G401 (cell line): ENCODE measurements at regions not wholly inside any gene's neighbourhood (a gene's known extent, or its start where the extent isn't known, plus 50 kb on each side); places are given as distances from the start of the nearest gene placed in this dataset.

Source experiments
- DNase-seq: peaks from one replicate; pipeline ENCODE4 v3.0.0-alpha.2; 2015; ENCODE audit warnings: low spot score
- in situ Hi-C: cut with HindIII; loops from 2 replicates; pipeline ENCODE4 v1.10.0; 2016; ENCODE audit warnings: low sequenced_read_pairs, mixed read lengths

DNA sequence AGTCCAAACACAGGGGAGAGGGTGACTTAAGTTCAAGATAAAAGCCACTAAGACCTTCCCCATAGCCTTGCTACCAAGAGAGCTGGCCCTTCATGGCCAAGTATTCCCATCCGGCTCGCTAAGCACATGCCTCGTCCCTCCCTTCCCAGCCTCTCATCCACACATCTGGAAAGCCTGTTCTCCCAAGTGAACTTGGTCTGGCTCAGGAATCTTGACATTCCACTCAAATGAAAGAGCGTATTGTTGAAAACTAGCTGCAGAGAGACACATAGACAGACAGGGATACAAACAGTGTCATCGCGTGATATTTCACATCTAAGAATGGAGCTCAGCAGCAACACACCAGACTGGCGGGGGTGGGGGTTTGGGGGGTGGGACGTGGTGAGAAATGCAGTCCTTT, 182.8 kb upstream of the FOXQ1 start:
- in situ Hi-C loops, result no loop called here
- DNase-seq, result no peak

DNA sequence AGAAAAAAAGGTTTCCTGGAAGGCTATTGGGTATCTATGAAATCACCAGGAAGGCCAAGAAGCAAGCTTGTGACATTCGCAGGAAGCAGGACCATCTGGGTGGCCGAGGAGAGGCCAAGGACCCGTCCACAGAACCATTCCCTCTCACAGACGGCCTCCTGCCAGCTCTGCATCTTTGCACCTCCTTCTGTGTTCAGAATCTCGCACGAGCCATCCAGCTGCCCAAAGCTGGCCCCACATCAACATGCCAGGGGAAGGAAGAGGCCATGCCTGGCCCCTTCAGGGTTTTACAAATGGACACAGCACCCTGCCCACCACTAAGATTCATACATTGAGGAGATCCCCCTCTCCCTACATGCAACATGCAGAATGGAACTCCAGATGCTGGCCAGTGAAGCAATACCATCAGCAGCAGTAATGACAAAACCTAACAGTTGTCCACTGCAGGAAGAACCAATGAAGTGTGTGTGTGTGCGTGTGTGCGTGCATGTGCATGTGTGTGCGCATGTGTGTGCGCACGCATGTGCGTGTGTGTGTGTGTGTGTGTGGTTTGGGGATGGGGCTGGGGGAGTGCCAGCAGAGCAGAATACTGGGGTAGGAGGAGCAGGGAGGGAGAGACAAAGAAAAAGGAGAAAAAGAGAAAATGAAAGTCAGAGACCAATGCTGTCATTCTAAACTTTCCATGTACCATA, 184.2 kb upstream of the FOXQ1 start:
- in situ Hi-C loops, result no loop called here
- no peak for DNase-seq

GRCh38 chr6:1127129-1127528, 184.8 kb upstream of the FOXQ1 start:
- in situ Hi-C loops, result no loop called here

DNA sequence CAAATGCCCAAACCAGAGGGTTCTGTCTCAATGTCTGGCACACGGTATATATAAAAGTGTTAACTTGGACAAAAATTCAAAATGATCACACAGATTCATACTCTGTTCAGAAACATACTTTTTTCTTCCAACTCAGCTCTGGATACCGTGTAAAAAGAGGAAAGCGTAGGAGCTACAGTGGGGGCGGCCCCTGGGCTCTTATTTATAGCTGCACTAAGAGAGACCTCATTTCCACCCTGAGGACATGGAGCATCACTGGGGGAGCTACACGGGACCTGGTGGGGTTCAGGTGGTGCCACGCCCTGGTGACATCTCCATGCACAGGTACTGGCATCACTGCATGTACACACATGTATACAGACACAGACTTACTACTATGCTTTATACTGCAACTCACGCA, 185.9 kb upstream of the FOXQ1 start:
- DNase-seq, result no peak
- in situ Hi-C loops, result no loop called here

More at GRCh38 chr6:1127129-1127528, 184.8 kb upstream of the FOXQ1 start:
- no peak for DNase-seq

- in situ Hi-C loops, result no loop called here
- no peak for DNase-seq
These were observed 186.6 kb upstream of the FOXQ1 start for GRCh38 chr6:1125297-1125696.

GRCh38 chr6:1124885-1125284, 187.0 kb upstream of the FOXQ1 start:
- DNase-seq, result no peak
- in situ Hi-C loops, result no loop called here

- no peak for DNase-seq
- in situ Hi-C loops, result no loop called here
These were observed 188.2 kb upstream of the FOXQ1 start for GRCh38 chr6:1123386-1124375.

GRCh38 chr6:1122083-1122482, 189.8 kb upstream of the FOXQ1 start:
- DNase-seq, result no peak
- in situ Hi-C loops, result no loop called here

DNA sequence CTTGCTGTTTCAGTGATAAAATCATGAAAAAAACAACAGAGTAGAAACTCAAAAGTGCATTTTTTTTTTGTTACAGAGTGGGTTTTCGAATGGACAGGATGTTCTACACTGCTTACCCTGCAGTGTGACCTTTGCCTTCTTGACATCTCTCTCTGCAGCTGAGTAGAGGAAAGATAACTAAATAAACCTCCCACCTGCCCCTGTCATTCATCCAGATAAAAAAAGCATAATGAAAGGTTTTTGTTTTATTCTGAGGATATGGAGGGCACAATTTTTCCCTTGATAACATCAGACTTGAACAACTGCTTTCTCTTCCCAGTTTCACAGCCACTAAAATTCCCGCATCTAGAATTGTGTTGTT, 193.6 kb upstream of the FOXQ1 start:
- in situ Hi-C loops, result no loop called here
- DNase-seq, result no peak

- no peak for DNase-seq
- in situ Hi-C loops, result no loop called here
These were observed 194.2 kb upstream of the FOXQ1 start for GRCh38 chr6:1117530-1118286.

DNA sequence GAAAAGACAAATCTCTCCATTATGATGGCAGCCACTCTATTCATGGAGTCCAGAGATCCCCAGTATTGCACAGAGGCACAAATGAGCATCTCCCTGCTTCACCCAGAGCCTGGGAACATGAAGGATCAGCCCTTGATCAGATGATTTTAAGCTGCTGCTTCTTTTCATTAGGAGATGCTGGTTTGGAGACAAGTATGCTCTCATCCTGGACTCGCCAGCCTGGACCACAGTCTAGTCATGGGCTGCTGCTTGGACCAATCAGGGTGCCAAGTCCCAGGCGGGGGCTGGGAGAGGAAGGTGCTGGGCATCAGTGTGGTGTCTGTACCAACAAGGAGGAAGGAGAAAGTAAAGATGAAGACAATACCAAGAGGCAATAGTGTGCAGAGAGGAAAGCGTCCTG, 195.7 kb upstream of the FOXQ1 start:
- no peak for DNase-seq
- in situ Hi-C loops, result no loop called here

- DNase-seq, result no peak
- in situ Hi-C loops, result no loop called here
These were observed 197.9 kb upstream of the FOXQ1 start for GRCh38 chr6:1113916-1114540.

GRCh38 chr6:1111361-1111760, 200.5 kb upstream of the FOXQ1 start:
- in situ Hi-C loops, result no loop called here
- no peak for DNase-seq

DNA sequence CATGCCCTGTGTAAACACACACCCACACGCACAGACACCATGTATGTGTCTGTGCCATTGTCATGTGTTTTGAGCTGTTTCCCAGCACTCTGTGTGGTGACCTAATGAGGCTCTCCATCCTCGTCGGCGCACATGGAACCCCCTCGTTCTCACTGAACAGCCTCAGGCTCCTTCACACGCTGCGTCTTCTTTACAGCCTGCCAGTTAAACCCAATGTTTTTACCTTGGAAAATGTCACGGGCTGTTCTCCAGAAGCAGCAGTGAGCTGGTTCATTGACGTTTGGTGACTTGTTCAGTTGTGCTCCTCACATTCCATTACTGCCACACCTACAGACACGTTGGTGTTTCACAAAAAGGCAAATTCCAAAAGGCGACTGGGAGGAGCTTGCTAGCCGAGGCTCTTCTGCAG, 201.0 kb upstream of the FOXQ1 start:
- DNase-seq, result no peak
- in situ Hi-C loops, result no loop called here

GRCh38 chr6:1110164-1110563, 201.7 kb upstream of the FOXQ1 start:
- in situ Hi-C loops, result no loop called here
- DNase-seq, result peak; percentile 16

DNA sequence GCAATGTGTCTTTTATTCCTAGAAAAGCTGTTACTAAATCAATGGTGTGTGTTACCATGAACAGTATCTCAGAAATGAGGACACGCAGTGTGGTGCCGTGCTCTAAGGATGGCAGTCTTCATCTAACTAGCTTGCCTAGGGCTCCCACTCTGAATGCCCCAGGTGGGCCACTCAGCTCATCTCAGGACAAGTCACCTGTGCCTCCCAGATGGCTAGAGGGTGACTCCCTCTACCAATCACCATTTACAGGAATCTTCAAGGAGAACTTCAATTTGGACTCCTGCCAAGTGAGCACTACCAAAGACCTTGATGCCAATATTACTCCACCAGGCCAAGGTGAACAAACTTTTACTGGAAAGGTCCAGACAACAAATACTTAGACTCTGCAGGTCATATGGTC, 202.8 kb upstream of the FOXQ1 start:
- in situ Hi-C loops, result no loop called here
- DNase-seq, result peak; percentile 9

DNA sequence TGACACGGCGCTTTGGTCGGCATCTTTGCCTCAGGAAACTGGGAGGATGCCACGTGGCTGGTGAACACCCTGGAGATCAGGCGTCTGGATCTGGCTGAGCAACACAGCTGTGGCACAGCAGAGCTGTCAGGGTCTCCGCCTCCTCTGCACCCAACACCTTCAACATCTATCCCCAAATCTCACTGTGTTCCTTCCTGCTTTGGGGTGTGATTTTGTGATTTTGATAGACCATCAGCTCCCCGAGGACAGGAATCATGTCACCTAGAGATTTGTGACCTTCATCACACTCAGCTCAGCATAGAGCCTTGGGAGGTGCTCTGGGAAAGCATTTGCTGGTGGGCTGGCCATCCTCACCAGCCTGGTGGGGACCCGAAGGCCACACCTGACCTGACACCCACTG, 203.7 kb upstream of the FOXQ1 start:
- no peak for DNase-seq
- in situ Hi-C loops, result no loop called here

DNA sequence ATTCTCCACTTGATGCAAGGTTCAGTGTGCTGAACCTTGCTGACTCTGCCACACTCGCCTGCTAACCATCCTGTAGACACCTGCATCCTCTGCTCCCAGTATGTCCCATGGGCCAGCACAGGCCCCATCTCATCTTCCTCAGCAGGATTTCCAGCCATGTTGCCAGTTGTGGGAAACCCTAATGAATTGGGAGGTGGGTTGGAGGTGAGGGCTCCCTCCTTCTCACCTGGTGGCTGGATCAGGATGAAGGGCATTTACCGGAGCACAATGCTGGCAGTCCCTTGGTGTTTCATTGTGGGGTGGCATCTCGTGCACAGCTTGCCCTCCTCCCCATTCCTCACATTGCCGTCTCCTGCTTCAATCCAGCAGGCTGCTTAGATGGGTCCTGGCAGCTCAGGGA, 204.3 kb upstream of the FOXQ1 start:
- DNase-seq, result no peak
- in situ Hi-C loops, result no loop called here

DNA sequence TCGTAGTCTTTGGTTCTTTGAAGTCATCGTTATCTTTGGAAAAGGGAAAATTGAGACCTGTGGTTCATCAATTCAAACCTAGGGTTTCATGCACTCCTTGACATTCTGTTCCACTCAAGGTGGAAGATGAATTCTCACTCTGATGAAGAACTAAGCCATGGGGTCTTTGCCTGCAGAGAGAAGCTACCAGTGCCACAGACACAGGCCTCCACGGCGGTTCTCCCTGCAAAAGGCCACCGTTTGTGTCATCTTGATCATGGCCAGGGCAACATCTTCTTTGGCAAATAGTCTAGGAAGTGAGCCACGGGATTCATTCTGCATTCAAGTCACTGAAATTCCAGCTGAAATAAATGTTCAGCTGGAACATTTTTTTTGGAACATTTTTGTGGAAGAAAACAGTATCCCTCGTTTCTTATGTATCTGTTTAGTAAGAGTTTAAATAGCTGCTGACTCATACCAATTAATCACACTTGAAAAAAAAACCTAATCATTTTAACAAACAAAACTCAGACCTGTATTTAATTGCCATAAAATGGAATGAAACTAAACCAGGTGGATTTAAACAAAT, 206.0 kb upstream of the FOXQ1 start:
- in situ Hi-C loops, result no loop called here
- no peak for DNase-seq
